IgD-negative memory B cell (primary cell): ENCODE measurements at regions not wholly inside any gene's neighbourhood (a gene's known extent, or its start where the extent isn't known, plus 50 kb on each side); places are given as distances from the start of the nearest gene placed in this dataset.

Source experiments
- H3K27ac Mint-ChIP-seq, 3 donors: one replicate each; pipeline ENCODE4 v1.8.0; 2020 to 2022; ENCODE audit warnings: mild to moderate bottlenecking in 3 of 3, mixed read lengths in 3 of 3, moderate library complexity in 1 of 3
- H3K27me3 Mint-ChIP-seq: one replicate; pipeline ENCODE4 v1.8.0; 2021; ENCODE audit warnings: mixed read lengths
- H3K36me3 Mint-ChIP-seq: one replicate; pipeline ENCODE4 v1.8.0; 2020; ENCODE audit warnings: mild to moderate bottlenecking, mixed read lengths
- H3K4me1 Mint-ChIP-seq, 3 donors: one replicate each; pipeline ENCODE4 v1.8.0; 2020 to 2022; ENCODE audit warnings: mixed read lengths in 3 of 3, mild to moderate bottlenecking in 1 of 3
- H3K4me3 Mint-ChIP-seq, 4 donors: one replicate each; pipeline ENCODE4 v1.8.0; 2020 to 2022; ENCODE audit warnings: mild to moderate bottlenecking in 4 of 4, mixed read lengths in 4 of 4, moderate library complexity in 3 of 4
- H3K9me3 Mint-ChIP-seq, 3 donors: one replicate each; pipeline ENCODE4 v1.8.0; 2020 to 2021; ENCODE audit warnings: mixed read lengths in 3 of 3, mild to moderate bottlenecking in 1 of 3

GRCh38 chr16:73526011-73526804 is 478.3 kb upstream of the ZFHX3 start:
- peaks cover 2% of the 10 kb centered on the region for H3K36me3 Mint-ChIP-seq
- H3K27ac Mint-ChIP-seq: peak overlapping the region in 1 of 3 donors; percentile 27
- H3K4me1 Mint-ChIP-seq: no peaks in the 10 kb centered on the region
- no peaks in the 10 kb centered on the region for H3K27me3 Mint-ChIP-seq
- no peak overlapping the region for H3K4me3 Mint-ChIP-seq
- H3K9me3 Mint-ChIP-seq: peaks cover 2 to 6% (median 4%) of the 10 kb centered on the region in 3 donors

- H3K27me3 Mint-ChIP-seq: no peaks in the 10 kb centered on the region
- H3K27ac Mint-ChIP-seq: no peak overlapping the region
- peaks cover 2% of the 10 kb centered on the region for H3K36me3 Mint-ChIP-seq
- no peak overlapping the region for H3K4me3 Mint-ChIP-seq
- H3K4me1 Mint-ChIP-seq: no peaks in the 10 kb centered on the region
- H3K9me3 Mint-ChIP-seq: peaks cover 0 to 3% (median 0%) of the 10 kb centered on the region in 3 donors
Measured at GRCh38 chr16:73523209-73523608, 475.3 kb upstream of the ZFHX3 start.

GRCh38 chr16:73521499-73521898 is 473.6 kb upstream of the ZFHX3 start:
- Mint-ChIP-seq H3K4me1 (no peaks in the 10 kb centered on the region), H3K4me3 (no peak overlapping the region), H3K36me3 (peaks cover 2% of the 10 kb centered on the region), H3K27me3 (no peaks in the 10 kb centered on the region), H3K9me3 (peaks cover 0 to 8% (median 3%) of the 10 kb centered on the region in 3 donors), H3K27ac (no peak overlapping the region)

- Mint-ChIP-seq H3K4me3 (no peak overlapping the region), H3K27ac (no peak overlapping the region), H3K9me3 (peaks cover 0 to 8% (median 3%) of the 10 kb centered on the region in 3 donors), H3K27me3 (no peaks in the 10 kb centered on the region), H3K4me1 (no peaks in the 10 kb centered on the region), H3K36me3 (no peaks in the 10 kb centered on the region)
Measured at GRCh38 chr16:73515616-73516015, 467.7 kb upstream of the ZFHX3 start.

GRCh38 chr16:73510852-73511251 is 462.9 kb upstream of the ZFHX3 start:
- Mint-ChIP-seq H3K9me3 (no peaks in the 10 kb centered on the region), H3K27me3 (no peaks in the 10 kb centered on the region), H3K27ac (no peak overlapping the region), H3K4me3 (no peak overlapping the region), H3K36me3 (no peaks in the 10 kb centered on the region), H3K4me1 (no peaks in the 10 kb centered on the region)

GRCh38 chr16:73506568-73507056 is 458.7 kb upstream of the ZFHX3 start:
- no peak overlapping the region for H3K27ac Mint-ChIP-seq
- H3K4me1 Mint-ChIP-seq: no peaks in the 10 kb centered on the region
- H3K9me3 Mint-ChIP-seq: peaks cover 0 to 2% (median 0%) of the 10 kb centered on the region in 3 donors
- H3K27me3 Mint-ChIP-seq: no peaks in the 10 kb centered on the region
- H3K36me3 Mint-ChIP-seq: no peaks in the 10 kb centered on the region
- no peak overlapping the region for H3K4me3 Mint-ChIP-seq

- H3K9me3 Mint-ChIP-seq: peaks cover 0 to 2% (median 0%) of the 10 kb centered on the region in 3 donors
- no peak overlapping the region for H3K27ac Mint-ChIP-seq
- no peaks in the 10 kb centered on the region for H3K27me3 Mint-ChIP-seq
- H3K4me1 Mint-ChIP-seq: no peaks in the 10 kb centered on the region
- no peak overlapping the region for H3K4me3 Mint-ChIP-seq
- H3K36me3 Mint-ChIP-seq: no peaks in the 10 kb centered on the region
Measured at GRCh38 chr16:73505577-73505976, 457.6 kb upstream of the ZFHX3 start.

GRCh38 chr16:73504591-73505575 is 457.0 kb upstream of the ZFHX3 start:
- no peaks in the 10 kb centered on the region for H3K36me3 Mint-ChIP-seq
- no peaks in the 10 kb centered on the region for H3K4me1 Mint-ChIP-seq
- no peak overlapping the region for H3K4me3 Mint-ChIP-seq
- peaks cover 0 to 2% (median 0%) of the 10 kb centered on the region in 3 donors for H3K9me3 Mint-ChIP-seq
- H3K27ac Mint-ChIP-seq: no peak overlapping the region
- no peaks in the 10 kb centered on the region for H3K27me3 Mint-ChIP-seq

- no peak overlapping the region for H3K27ac Mint-ChIP-seq
- no peak overlapping the region for H3K4me3 Mint-ChIP-seq
- H3K9me3 Mint-ChIP-seq: peaks cover 0 to 2% (median 0%) of the 10 kb centered on the region in 3 donors
- no peaks in the 10 kb centered on the region for H3K4me1 Mint-ChIP-seq
- H3K36me3 Mint-ChIP-seq: no peaks in the 10 kb centered on the region
- no peaks in the 10 kb centered on the region for H3K27me3 Mint-ChIP-seq
Measured at GRCh38 chr16:73503093-73503492, 455.2 kb upstream of the ZFHX3 start.

- no peak overlapping the region for H3K27ac Mint-ChIP-seq
- no peak overlapping the region for H3K4me3 Mint-ChIP-seq
- peaks cover 1 to 4% (median 2%) of the 10 kb centered on the region in 3 donors for H3K9me3 Mint-ChIP-seq
- no peaks in the 10 kb centered on the region for H3K27me3 Mint-ChIP-seq
- H3K4me1 Mint-ChIP-seq: no peaks in the 10 kb centered on the region
- H3K36me3 Mint-ChIP-seq: no peaks in the 10 kb centered on the region
Measured at GRCh38 chr16:73499276-73499675, 451.3 kb upstream of the ZFHX3 start.

GRCh38 chr16:73485880-73486279 is 438.0 kb upstream of the ZFHX3 start:
- Mint-ChIP-seq H3K27ac (no peak overlapping the region), H3K4me1 (peaks cover 0 to 4% (median 0%) of the 10 kb centered on the region in 3 donors), H3K27me3 (no peaks in the 10 kb centered on the region)

GRCh38 chr16:73483934-73484711 is 436.2 kb upstream of the ZFHX3 start:
- Mint-ChIP-seq H3K27me3 (no peaks in the 10 kb centered on the region), H3K36me3 (no peaks in the 10 kb centered on the region), H3K27ac (no peak overlapping the region)

More at GRCh38 chr16:73485880-73486279, 438.0 kb upstream of the ZFHX3 start:
- H3K4me3 Mint-ChIP-seq: no peak overlapping the region
- no peaks in the 10 kb centered on the region for H3K36me3 Mint-ChIP-seq
- peaks cover 0 to 7% (median 4%) of the 10 kb centered on the region in 3 donors for H3K9me3 Mint-ChIP-seq

GRCh38 chr16:73483076-73483791 is 435.3 kb upstream of the ZFHX3 start:
- peak overlapping the region in 1 of 4 donors; percentile 44 for H3K4me3 Mint-ChIP-seq
- peak overlapping the region in 1 of 3 donors; percentile 91 for H3K27ac Mint-ChIP-seq
- H3K9me3 Mint-ChIP-seq: peaks cover 3 to 13% (median 3%) of the 10 kb centered on the region in 3 donors
- H3K36me3 Mint-ChIP-seq: no peaks in the 10 kb centered on the region
- H3K27me3 Mint-ChIP-seq: no peaks in the 10 kb centered on the region
- H3K4me1 Mint-ChIP-seq: peaks cover 0 to 4% (median 0%) of the 10 kb centered on the region in 3 donors

More at GRCh38 chr16:73483934-73484711, 436.2 kb upstream of the ZFHX3 start:
- Mint-ChIP-seq H3K4me1 (peaks cover 0 to 4% (median 0%) of the 10 kb centered on the region in 3 donors), H3K9me3 (peaks cover 3 to 11% (median 4%) of the 10 kb centered on the region in 3 donors), H3K4me3 (no peak overlapping the region)

- peaks cover 0 to 4% (median 0%) of the 10 kb centered on the region in 3 donors for H3K4me1 Mint-ChIP-seq
- no peaks in the 10 kb centered on the region for H3K36me3 Mint-ChIP-seq
- H3K9me3 Mint-ChIP-seq: peaks cover 0 to 12% (median 3%) of the 10 kb centered on the region in 3 donors
- H3K27me3 Mint-ChIP-seq: no peaks in the 10 kb centered on the region
- no peak overlapping the region for H3K27ac Mint-ChIP-seq
- peak overlapping the region in 1 of 4 donors; percentile 41 for H3K4me3 Mint-ChIP-seq
Measured at GRCh38 chr16:73482310-73482709, 434.4 kb upstream of the ZFHX3 start.
